ENCODE measurements at regions not wholly inside any gene's neighbourhood (a gene's known extent, or its start where the extent isn't known, plus 50 kb on each side); places are given as distances from the start of the nearest gene placed in this dataset.

DNA sequence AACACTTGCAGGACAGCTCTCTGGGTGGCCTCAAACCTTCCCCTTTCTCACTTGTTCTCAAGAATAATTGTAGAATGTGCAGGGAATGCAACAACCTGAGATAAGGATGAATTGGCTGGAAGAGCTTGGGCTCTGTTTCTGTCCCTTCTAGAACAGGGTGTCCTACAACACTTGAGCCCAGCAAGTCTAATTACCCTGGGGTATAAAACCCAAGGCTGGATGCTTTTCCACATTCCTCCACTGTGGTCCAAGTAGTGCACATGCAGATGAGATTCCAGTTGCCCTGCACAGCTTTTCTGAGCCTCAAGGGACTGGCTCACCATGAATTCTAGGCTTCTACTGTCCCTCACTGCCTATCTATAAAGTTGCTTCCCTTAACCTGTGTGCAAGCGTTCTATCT is 140.8 kb upstream of the SPATS2L start:
- H3K27me3 ChIP-seq (replicated peaks; ENCODE audit: insufficient read depth, low read depth, low read length, poor library complexity): peaks cover 21% of the 10 kb centered on the region
- no peak for TF ChIP-seq EZH2 (IDR thresholded peaks at IDR 0.05; ENCODE audit: borderline replicate concordance, low read depth, low read length, poor library complexity, severe bottlenecking)
- TF ChIP-seq CTCF (conservative IDR thresholded peaks at IDR 0.05; ENCODE audit: low read depth, low read length): no peak
- no TSS peak for BruUV-seq (replicated peaks)

DNA sequence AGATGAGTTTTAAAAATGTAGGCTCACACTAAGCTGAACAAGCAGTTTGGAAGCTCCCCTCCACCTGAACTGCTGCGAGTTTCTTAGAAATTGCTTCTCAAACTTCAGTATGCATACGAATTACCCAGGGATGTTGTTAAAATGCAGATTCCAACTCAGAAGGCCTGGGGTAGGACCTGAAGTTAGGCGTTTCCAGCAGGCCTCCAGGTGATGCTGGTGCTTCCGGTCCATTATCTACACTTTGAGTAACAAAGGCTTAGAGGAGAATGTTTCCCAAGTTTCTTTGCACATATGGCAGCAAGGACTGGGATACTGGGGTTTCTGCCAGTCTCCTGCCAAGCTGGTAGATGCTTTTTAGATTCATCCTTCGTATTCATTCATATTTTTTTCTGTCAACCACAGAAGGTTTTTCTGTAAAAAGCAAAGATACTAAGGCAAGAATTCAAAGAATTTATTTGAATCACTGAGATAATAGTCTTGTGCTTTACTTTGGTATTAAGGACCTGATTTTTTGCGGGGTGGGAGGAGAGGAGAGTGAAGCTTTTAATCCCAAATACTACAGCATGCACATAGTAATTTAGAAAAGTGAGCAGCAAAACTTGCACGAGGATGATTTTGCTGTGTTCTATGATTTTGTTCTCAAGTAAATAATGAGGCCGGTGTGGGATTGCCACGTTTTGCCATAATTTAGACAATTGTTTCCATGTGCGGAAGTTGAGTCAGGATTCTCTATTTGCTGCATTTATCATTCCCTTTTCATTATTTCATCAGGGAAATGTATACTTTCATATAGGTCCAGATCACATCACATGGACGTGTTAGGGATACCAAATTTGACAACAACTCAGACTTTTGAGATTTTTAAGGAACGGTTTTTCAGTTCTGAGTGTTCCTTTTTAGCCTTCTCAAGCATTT is 137.6 kb upstream of the SPATS2L start:
- H3K4me3 ChIP-seq (ENCODE audit: low read depth, low read length, poor library complexity, severe bottlenecking): no peak overlapping the region
- TF ChIP-seq CTCF (conservative IDR thresholded peaks at IDR 0.05; ENCODE audit: low read depth, low read length): no peak
- TF ChIP-seq EZH2 (IDR thresholded peaks at IDR 0.05; ENCODE audit: borderline replicate concordance, low read depth, low read length, poor library complexity, severe bottlenecking): no peak
- BruUV-seq (replicated peaks): no TSS peak
- DNase-seq (ENCODE audit: low spot score): no peak
- ChIA-PET CTCF (no interaction called here), POLR2A (ENCODE audit: low non-redundant PET) (no interaction called here)
- H3K9me3 ChIP-seq (ENCODE audit: low read depth, low read length, poor library complexity, severe bottlenecking): no peaks in the 10 kb centered on the region
- no peak overlapping the region for H3K27ac ChIP-seq (ENCODE audit: low read depth, low read length, poor library complexity, severe bottlenecking)
- no peaks in the 10 kb centered on the region for H3K4me1 ChIP-seq (ENCODE audit: insufficient read depth, low read length, poor library complexity, severe bottlenecking)
- H3K27me3 ChIP-seq (replicated peaks; ENCODE audit: insufficient read depth, low read depth, low read length, poor library complexity): peaks cover 18% of the 10 kb centered on the region
- intact Hi-C loops (cut with micrococcal nuclease; ENCODE audit: unreplicated experiment): no loop called here
- H3K36me3 ChIP-seq (ENCODE audit: insufficient read depth, low read length, poor library complexity, severe bottlenecking): no peaks in the 10 kb centered on the region

More for the DNA sequence above, 140.8 kb upstream of the SPATS2L start:
- Histone ChIP-seq H3K4me3 (ENCODE audit: low read depth, low read length, poor library complexity, severe bottlenecking) (no peak overlapping the region), H3K27ac (ENCODE audit: low read depth, low read length, poor library complexity, severe bottlenecking) (no peak overlapping the region), H3K36me3 (ENCODE audit: insufficient read depth, low read length, poor library complexity, severe bottlenecking) (no peaks in the 10 kb centered on the region), H3K9me3 (ENCODE audit: low read depth, low read length, poor library complexity, severe bottlenecking) (no peaks in the 10 kb centered on the region), H3K4me1 (ENCODE audit: insufficient read depth, low read length, poor library complexity, severe bottlenecking) (no peaks in the 10 kb centered on the region)
- CTCF ChIA-PET: no interaction called here
- POLR2A ChIA-PET (ENCODE audit: low non-redundant PET): no interaction called here
- no peak for DNase-seq (ENCODE audit: low spot score)
- intact Hi-C loops (cut with micrococcal nuclease; ENCODE audit: unreplicated experiment): no loop called here

GRCh38 chr2:200170221-200170620 is 136.3 kb upstream of the SPATS2L start:
- Histone ChIP-seq H3K9me3 (ENCODE audit: low read depth, low read length, poor library complexity, severe bottlenecking) (no peaks in the 10 kb centered on the region), H3K4me1 (ENCODE audit: insufficient read depth, low read length, poor library complexity, severe bottlenecking) (no peaks in the 10 kb centered on the region), H3K4me3 (ENCODE audit: low read depth, low read length, poor library complexity, severe bottlenecking) (no peak overlapping the region), H3K27me3 (replicated peaks; ENCODE audit: insufficient read depth, low read depth, low read length, poor library complexity) (peaks cover 18% of the 10 kb centered on the region), H3K27ac (ENCODE audit: low read depth, low read length, poor library complexity, severe bottlenecking) (no peak overlapping the region), H3K36me3 (ENCODE audit: insufficient read depth, low read length, poor library complexity, severe bottlenecking) (no peaks in the 10 kb centered on the region)
- no TSS peak for BruUV-seq (replicated peaks)
- ChIA-PET CTCF (no interaction called here), POLR2A (ENCODE audit: low non-redundant PET) (interaction anchor here (0.6 kb wide), 1 partner anchor 10 kb away, joined by 3 read pairs; no protein-coding TSS in a partner anchor)
- no peak for DNase-seq (ENCODE audit: low spot score)
- TF ChIP-seq EZH2 (IDR thresholded peaks at IDR 0.05; ENCODE audit: borderline replicate concordance, low read depth, low read length, poor library complexity, severe bottlenecking) (no peak), CTCF (conservative IDR thresholded peaks at IDR 0.05; ENCODE audit: low read depth, low read length) (no peak)
- intact Hi-C loops (cut with micrococcal nuclease; ENCODE audit: unreplicated experiment): no loop called here

Measured in A673 (cell line).